ENCODE measurements at regions not wholly inside any gene's neighbourhood (a gene's known extent, or its start where the extent isn't known, plus 50 kb on each side); places are given as distances from the start of the nearest gene placed in this dataset.

DNA sequence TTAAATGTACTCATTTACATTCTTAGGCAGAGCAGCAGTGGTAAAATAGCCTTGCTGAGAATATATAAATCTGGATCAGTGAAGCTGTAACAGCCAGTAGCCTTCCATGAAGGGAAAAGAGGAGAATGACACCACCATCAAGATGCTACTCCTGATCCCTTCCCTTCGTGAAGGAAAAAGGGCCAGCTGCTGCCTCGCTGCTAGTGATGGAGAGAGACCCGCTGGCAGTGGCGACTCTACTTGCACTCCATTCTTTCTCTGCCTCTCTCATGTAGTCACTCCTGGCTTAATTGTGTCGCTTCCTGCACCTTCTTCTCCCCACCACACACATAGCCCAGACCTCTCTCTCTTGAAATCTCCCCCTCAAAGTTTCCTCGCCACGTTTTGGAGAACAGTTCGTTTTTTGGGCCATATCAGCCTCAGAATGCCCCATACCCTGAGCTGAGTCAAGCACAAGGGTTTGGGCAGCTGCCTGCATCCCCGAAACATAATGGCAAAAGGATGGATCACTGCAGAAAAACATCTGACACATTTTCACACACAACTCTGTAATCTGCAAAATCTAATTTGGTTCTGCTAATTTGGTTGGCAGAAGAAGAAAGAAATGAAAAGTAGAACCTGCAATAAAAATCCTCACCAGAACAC lies 460.3 kb upstream of the IL12A start:
- DNase-seq (ENCODE audit: low read depth): no peak
- TF ChIP-seq, protein P1, sequence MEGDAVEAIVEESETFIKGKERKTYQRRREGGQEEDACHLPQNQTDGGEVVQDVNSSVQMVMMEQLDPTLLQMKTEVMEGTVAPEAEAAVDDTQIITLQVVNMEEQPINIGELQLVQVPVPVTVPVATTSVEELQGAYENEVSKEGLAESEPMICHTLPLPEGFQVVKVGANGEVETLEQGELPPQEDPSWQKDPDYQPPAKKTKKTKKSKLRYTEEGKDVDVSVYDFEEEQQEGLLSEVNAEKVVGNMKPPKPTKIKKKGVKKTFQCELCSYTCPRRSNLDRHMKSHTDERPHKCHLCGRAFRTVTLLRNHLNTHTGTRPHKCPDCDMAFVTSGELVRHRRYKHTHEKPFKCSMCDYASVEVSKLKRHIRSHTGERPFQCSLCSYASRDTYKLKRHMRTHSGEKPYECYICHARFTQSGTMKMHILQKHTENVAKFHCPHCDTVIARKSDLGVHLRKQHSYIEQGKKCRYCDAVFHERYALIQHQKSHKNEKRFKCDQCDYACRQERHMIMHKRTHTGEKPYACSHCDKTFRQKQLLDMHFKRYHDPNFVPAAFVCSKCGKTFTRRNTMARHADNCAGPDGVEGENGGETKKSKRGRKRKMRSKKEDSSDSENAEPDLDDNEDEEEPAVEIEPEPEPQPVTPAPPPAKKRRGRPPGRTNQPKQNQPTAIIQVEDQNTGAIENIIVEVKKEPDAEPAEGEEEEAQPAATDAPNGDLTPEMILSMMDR (conservative IDR thresholded peaks at IDR 0.05; ENCODE audit: low read depth, low read length): no peak
- no peak overlapping the region for H3K4me3 ChIP-seq (ENCODE audit: low read depth, low read length)

DNA sequence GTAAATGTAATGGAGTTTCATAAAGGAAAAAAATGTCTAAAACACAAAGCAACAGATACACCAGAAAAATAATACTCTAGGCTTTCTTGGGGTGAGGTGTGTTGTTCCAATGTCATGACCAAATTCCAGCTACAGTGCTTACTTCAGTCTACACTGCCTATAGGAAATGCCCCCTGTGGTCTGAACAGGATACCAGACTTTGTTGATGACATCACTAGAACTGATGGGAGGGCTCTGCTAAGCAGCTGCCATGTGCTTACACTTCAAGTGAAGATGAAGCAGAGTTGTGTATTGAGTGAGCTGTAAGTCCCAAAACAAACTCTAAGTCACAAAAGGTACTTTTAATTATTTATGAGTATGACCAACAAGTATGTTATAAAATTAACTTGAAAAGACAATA lies 456.1 kb upstream of the IL12A start:
- DNase-seq (ENCODE audit: low read depth): no peak
- TF ChIP-seq, protein P1 (conservative IDR thresholded peaks at IDR 0.05; ENCODE audit: low read depth, low read length): no peak
- no peak overlapping the region for H3K4me3 ChIP-seq (ENCODE audit: low read depth, low read length)

DNA sequence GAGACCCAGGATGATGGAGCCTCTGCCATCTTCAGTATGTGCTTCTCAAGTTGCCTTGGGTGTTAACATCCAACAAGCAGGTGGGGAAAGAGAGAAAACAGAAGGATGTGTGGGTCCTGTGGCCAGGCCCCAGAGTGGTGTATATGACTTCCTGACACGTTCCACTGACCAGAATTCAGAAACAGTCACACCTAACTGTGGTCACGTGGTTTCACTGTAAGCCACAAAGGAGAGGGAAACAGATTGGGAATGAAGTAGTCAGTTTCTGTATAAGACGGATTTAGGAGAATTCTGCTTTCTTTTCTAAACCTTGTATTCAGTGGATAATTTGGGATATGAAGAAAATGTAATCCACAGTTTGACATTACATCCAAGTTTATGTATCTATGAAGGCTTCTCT lies 454.1 kb upstream of the IL12A start:
- DNase-seq (ENCODE audit: low read depth): no peak
- H3K4me3 ChIP-seq (ENCODE audit: low read depth, low read length): no peak overlapping the region
- TF ChIP-seq, protein P1 (conservative IDR thresholded peaks at IDR 0.05; ENCODE audit: low read depth, low read length): no peak

DNA sequence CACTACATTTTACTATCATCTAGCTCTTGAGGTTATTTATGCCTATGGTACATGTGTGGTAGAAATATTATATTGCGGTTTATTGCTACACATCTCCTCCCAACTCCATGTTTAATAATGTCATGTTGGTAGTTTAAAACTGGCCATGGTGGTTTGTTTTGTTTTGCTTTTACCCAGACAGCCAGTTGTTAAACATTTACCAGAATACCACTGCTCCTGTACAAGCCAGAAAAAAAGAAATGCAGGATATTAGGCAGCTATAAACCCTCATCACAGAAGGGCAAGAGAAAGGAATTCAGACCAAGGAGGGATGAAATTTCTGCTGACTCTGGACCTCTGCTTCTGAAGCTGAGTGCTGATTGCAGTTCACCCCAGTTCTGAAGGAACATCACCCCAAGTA lies 451.8 kb upstream of the IL12A start:
- H3K4me3 ChIP-seq (ENCODE audit: low read depth, low read length): no peak overlapping the region
- TF ChIP-seq, protein P1 (conservative IDR thresholded peaks at IDR 0.05; ENCODE audit: low read depth, low read length): no peak
- peak; percentile 16 for DNase-seq (ENCODE audit: low read depth)

DNA sequence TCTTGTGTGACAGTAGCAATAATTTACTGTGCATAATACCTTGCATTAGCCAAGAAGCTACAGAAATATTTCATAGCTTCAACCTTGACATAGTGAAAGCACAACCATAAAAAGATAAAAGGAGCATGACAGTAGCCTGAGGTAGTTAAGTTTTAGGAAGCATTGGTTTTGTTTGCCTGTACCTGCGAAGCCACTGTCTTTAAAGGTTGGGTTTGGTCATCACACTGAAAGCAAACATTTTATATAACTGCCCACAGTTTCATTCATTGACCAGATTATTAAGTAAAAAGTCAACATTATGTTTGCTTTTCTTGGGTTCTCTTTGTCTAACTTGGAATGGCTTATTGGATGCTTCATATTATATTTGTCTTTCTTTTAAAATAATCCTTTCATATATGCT lies 450.1 kb upstream of the IL12A start:
- TF ChIP-seq, protein P1 (conservative IDR thresholded peaks at IDR 0.05; ENCODE audit: low read depth, low read length): no peak
- no peak overlapping the region for H3K4me3 ChIP-seq (ENCODE audit: low read depth, low read length)
- no peak for DNase-seq (ENCODE audit: low read depth)

DNA sequence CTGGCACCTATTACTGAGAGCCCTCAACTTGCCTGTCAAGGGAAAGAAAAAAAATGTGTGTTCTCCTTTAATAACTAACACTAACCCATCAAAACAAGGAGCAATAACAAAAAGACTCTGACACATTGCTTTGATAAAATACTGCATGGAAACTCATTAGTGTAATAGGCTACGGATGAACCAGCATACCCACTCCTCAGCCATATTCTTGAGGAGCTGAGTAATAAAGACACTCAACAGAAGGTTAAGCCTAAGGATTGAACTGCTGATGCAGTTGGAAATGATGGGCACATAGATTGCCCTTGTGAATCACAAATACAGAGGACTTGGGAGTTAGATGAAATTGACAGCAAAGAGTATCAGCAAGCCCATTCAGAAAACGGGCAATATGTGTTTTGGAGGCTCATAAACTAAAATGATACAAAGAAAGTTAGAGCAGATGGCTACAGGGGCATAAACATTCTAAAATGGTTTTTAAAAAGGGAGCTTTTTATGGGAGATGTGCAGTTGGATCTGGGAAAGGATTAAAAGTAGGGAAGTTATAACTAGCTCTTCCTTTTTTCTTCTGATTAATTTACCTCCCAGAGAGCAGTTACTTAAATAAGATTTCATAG lies 447.6 kb upstream of the IL12A start:
- no peak for DNase-seq (ENCODE audit: low read depth)
- TF ChIP-seq, protein P1 (conservative IDR thresholded peaks at IDR 0.05; ENCODE audit: low read depth, low read length): no peak
- no peak overlapping the region for H3K4me3 ChIP-seq (ENCODE audit: low read depth, low read length)
